Peyer's patch (tissue), 4 donors: ENCODE measurements at regions not wholly inside any gene's neighbourhood (a gene's known extent, or its start where the extent isn't known, plus 50 kb on each side); places are given as distances from the start of the nearest gene placed in this dataset.

Experiments used
- DNase-seq, 3 donors: peaks; one replicate each; pipeline ENCODE4 v3.0.0-alpha.2; 2017 to 2019
- H3K27ac ChIP-seq, 4 donors: fragments of 200-600 bp; sonication (generic); one replicate each; pipeline ENCODE4 v1.5.1; 2016 to 2019
- H3K27me3 ChIP-seq, 2 donors: fragments of 200-600 bp; sonication (generic); one replicate each; pipeline ENCODE4 v1.5.1; 2019
- H3K36me3 ChIP-seq, 3 donors: fragments of 200-600 bp; sonication (generic); one replicate each; pipeline ENCODE4 v1.5.1; 2016 to 2019
- H3K4me1 ChIP-seq, 4 donors: fragments of 200-600 bp; sonication (generic); one replicate each; pipeline ENCODE4 v1.5.1; 2016 to 2019
- H3K4me3 ChIP-seq, 4 donors: fragments of 200-600 bp; sonication (generic); 1 replicate in 3 of 4; 2 replicates in 1 of 4; pipeline ENCODE4 v1.5.1; 2016 to 2019; ENCODE audit warnings: mild to moderate bottlenecking in 1 of 4
- H3K9me3 ChIP-seq, 4 donors: fragments of 200-600 bp; sonication (generic); one replicate each; pipeline ENCODE4 v1.5.1; 2016 to 2019; ENCODE audit warnings: mild to moderate bottlenecking in 1 of 4
- CTCF ChIP-seq, 6 experiments: fragments of 450-650 bp in 4 of 6; fragments of 200-600 bp in 2 of 6; sonication (generic) in 1 of 6; IDR thresholded peaks; one replicate each; pipeline ENCODE4 v1.5.1; 2017 to 2019; ENCODE audit warnings: antibody characterized with exemption in 6 of 6, mild to moderate bottlenecking in 3 of 6, moderate library complexity in 1 of 6
- POLR2A ChIP-seq, 2 donors: fragments of 450-650 bp; IDR thresholded peaks; one replicate each; pipeline ENCODE4 v1.5.1; 2017; ENCODE audit warnings: antibody characterized with exemption in 2 of 2, mild to moderate bottlenecking in 2 of 2, moderate library complexity in 2 of 2

DNA sequence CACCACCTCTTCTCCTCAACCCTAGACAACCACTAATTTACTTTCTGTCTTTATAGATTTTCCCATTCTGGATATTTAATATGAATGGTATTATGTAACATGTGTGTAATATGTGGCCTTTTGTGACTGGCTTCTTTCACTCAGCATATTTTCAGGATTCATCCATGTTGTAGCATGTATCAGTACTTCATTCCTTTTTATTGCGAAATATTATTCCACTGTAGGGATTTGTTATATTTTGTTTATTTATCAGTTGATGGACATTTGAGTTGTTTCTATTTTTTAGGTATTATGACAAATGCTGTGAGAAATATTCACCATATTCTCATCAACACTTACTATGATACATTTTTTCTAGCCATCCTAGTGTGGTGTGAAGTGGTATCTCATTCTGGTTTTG, 138.8 kb upstream of the DLGAP1 start:
- no peak overlapping the region for H3K4me3 ChIP-seq
- DNase-seq: no peak
- no peaks in the 10 kb centered on the region for H3K4me1 ChIP-seq
- no peaks in the 10 kb centered on the region for H3K27me3 ChIP-seq
- H3K9me3 ChIP-seq: no peaks in the 10 kb centered on the region
- H3K27ac ChIP-seq: no peak overlapping the region
- TF ChIP-seq POLR2A (IDR thresholded peaks at IDR 0.05) (no peak), CTCF (IDR thresholded peaks at IDR 0.05) (no peak)
- no peaks in the 10 kb centered on the region for H3K36me3 ChIP-seq

- no peak for DNase-seq
- Histone ChIP-seq H3K36me3 (no peaks in the 10 kb centered on the region), H3K27me3 (no peaks in the 10 kb centered on the region), H3K4me1 (no peaks in the 10 kb centered on the region), H3K27ac (no peak overlapping the region), H3K9me3 (no peaks in the 10 kb centered on the region), H3K4me3 (no peak overlapping the region)
- no peak for TF ChIP-seq POLR2A (IDR thresholded peaks at IDR 0.05)
- no peak for TF ChIP-seq CTCF (IDR thresholded peaks at IDR 0.05)
Observed at GRCh38 chr18:4593459-4593858, 138.4 kb upstream of the DLGAP1 start.

DNA sequence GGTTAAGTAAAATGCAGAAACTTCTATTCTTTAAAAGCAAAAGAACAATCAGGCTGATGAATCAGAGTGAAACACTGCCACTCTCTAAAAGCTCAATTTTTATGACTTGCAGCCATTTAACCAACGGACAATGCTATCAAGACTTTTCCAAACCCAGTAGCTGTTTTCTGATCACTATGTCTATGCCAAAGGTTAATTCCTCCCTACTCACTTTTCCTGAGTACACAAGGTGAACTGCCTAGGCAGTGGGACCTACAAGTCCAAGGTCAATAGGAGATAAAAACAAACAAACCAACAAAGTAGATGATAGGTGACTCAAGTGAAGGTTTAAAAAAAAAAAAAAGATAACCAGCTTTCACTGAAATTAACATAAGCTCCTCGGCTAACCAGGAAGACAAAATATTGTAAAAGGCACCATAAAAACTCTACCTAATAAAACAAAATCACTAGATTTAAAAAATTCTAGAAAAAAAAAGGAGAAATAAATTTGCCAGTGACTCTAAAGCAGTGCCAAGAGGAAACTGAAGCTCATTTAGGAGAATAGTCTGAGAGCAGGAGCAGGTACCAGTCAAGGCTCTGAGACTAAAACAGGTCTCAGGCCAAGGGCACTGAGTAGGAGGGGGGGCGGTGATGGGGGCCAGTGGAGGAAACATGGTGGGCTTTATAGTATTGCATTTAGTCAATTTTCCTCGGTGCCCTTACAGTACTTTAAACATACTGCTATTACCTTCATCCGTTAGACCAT, 134.1 kb upstream of the DLGAP1 start:
- Histone ChIP-seq H3K27me3 (no peaks in the 10 kb centered on the region), H3K36me3 (no peaks in the 10 kb centered on the region), H3K4me1 (no peaks in the 10 kb centered on the region), H3K4me3 (no peak overlapping the region), H3K27ac (no peak overlapping the region), H3K9me3 (no peaks in the 10 kb centered on the region)
- no peak for DNase-seq
- no peak for TF ChIP-seq CTCF (IDR thresholded peaks at IDR 0.05)
- TF ChIP-seq POLR2A (IDR thresholded peaks at IDR 0.05): no peak

DNA sequence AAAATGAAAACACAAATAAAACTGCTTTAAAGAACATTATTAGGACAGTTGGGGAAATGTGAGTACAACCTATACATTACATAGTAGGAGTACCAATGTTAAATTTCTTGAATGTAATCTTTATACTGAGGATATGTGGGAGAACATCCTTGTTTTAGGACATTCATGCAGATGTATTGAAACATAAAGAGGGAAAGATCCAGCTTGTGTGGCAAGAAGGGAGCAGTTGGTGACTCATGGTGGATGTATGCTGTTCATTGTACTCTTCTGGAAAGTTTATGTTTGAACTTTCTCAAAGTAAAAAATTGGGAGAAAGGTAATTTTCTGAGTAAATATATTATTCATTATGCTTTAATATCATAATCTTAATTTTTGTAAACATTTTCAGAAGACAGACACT, 132.1 kb upstream of the DLGAP1 start:
- Histone ChIP-seq H3K36me3 (no peaks in the 10 kb centered on the region), H3K4me1 (no peaks in the 10 kb centered on the region), H3K9me3 (no peaks in the 10 kb centered on the region)

GRCh38 chr18:4586731-4587130, 131.6 kb upstream of the DLGAP1 start:
- H3K4me3 ChIP-seq: no peak overlapping the region
- H3K4me1 ChIP-seq: no peaks in the 10 kb centered on the region
- H3K27me3 ChIP-seq: no peaks in the 10 kb centered on the region
- no peak for TF ChIP-seq POLR2A (IDR thresholded peaks at IDR 0.05)
- TF ChIP-seq CTCF (IDR thresholded peaks at IDR 0.05): no peak
- no peak for DNase-seq
- no peaks in the 10 kb centered on the region for H3K36me3 ChIP-seq
- H3K9me3 ChIP-seq: no peaks in the 10 kb centered on the region
- H3K27ac ChIP-seq: no peak overlapping the region

More for the DNA sequence above, 132.1 kb upstream of the DLGAP1 start:
- Histone ChIP-seq H3K4me3 (no peak overlapping the region), H3K27me3 (no peaks in the 10 kb centered on the region), H3K27ac (no peak overlapping the region)
- DNase-seq: no peak
- TF ChIP-seq POLR2A (IDR thresholded peaks at IDR 0.05) (no peak), CTCF (IDR thresholded peaks at IDR 0.05) (no peak)
